GM12892 (cell line): ENCODE measurements at regions not wholly inside any gene's neighbourhood (a gene's known extent, or its start where the extent isn't known, plus 50 kb on each side); places are given as distances from the start of the nearest gene placed in this dataset.

ENCODE experiments used
- POLR2A ChIP-seq: IDR thresholded peaks from 2 replicates; pipeline ENCODE4 v1.6.1; 2011; ENCODE audit warnings: low read depth, low read length, control low read depth
- TAF1 ChIP-seq: IDR thresholded peaks from 2 replicates; pipeline ENCODE4 v1.6.1; 2011; ENCODE audit warnings: low read depth, mild to moderate bottlenecking, control low read depth, low read length, borderline replicate concordance

DNA sequence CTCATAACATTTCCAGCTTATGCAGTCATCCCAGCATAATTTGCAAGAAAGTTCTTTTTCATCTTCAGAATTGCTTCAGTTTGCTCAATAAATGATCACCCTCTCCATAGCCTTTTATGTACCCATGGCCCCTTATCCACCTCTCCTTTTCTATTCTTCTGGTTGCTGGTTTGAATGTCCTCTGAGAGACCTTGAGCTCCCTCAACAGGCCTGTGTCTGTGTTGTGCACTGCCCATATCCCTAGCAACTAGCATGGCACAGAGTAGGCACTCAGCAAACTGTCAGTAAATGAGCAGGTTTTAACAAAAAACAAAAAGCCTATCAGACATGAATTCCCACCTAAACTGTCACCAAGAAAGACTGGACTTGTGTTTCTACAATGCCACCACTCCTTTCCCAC lies 160.5 kb downstream of the AKAIN1 start:
- TF ChIP-seq POLR2A (no peak), TAF1 (no peak)
